Keratinocyte (primary cell): ENCODE measurements at regions not wholly inside any gene's neighbourhood (a gene's known extent, or its start where the extent isn't known, plus 50 kb on each side); places are given as distances from the start of the nearest gene placed in this dataset.

Source experiments
- DNase-seq: peaks from one replicate; pipeline ENCODE4 v3.0.0-alpha.2; 2011; ENCODE audit warnings: low read depth, missing footprints, low spot score
- FAIRE-seq: peaks from 2 replicates; lab custom pipeline; 2011; peaks lifted over from hg19 to GRCh38; lab: Jason Lieb, UNC
- H2AFZ ChIP-seq: 2 replicates; pipeline ENCODE4 v1.6.0; 2012; ENCODE audit warnings: low read length, control low read depth, inconsistent platforms; ENCODE audit not compliant: control insufficient read depth
- H3K27ac ChIP-seq: 2 replicates; pipeline ENCODE4 v1.5.1; 2011; ENCODE audit warnings: low read length; ENCODE audit not compliant: control insufficient read depth, insufficient read depth
- H3K27me3 ChIP-seq: 3 replicates; pipeline ENCODE4 v1.6.0; 2011; ENCODE audit warnings: low read length; ENCODE audit not compliant: control insufficient read depth, insufficient read depth; ENCODE audit errors: extremely low read depth
- H3K36me3 ChIP-seq, 2 experiments: 2 replicates in 1 of 2; 3 replicates in 1 of 2; pipeline ENCODE4 v1.5.1; 2011; ENCODE audit warnings: low read length in 2 of 2, mild to moderate bottlenecking in 1 of 2; ENCODE audit not compliant: control insufficient read depth in 2 of 2, insufficient read depth in 2 of 2; ENCODE audit errors: extremely low read depth in 1 of 2
- H3K4me1 ChIP-seq: 3 replicates; pipeline ENCODE4 v1.5.1; 2011; ENCODE audit warnings: low read length; ENCODE audit not compliant: control insufficient read depth, insufficient read depth; ENCODE audit errors: extremely low read depth
- H3K4me2 ChIP-seq: 3 replicates; pipeline ENCODE4 v1.6.0; 2011; ENCODE audit warnings: low read depth, low read length; ENCODE audit not compliant: control insufficient read depth, insufficient read depth; ENCODE audit errors: extremely low read depth
- H3K4me3 ChIP-seq, 3 experiments: fragments of 200-600 bp in 1 of 3; sonication (generic) in 1 of 3; 2 replicates in 2 of 3; 3 replicates in 1 of 3; pipeline ENCODE4 v1.5.1; 2011 to 2016; ENCODE audit warnings: low read length in 3 of 3, mild to moderate bottlenecking in 3 of 3, control low read depth in 2 of 3, inconsistent platforms in 1 of 3, low read depth in 1 of 3, mixed read lengths in 1 of 3, mixed run types in 1 of 3, moderate library complexity in 1 of 3; ENCODE audit not compliant: control insufficient read depth in 2 of 3, insufficient read depth in 2 of 3; ENCODE audit errors: extremely low read depth in 1 of 3
- H3K79me2 ChIP-seq: 2 replicates; pipeline ENCODE4 v1.6.0; 2012; ENCODE audit warnings: low read length; ENCODE audit not compliant: control insufficient read depth, insufficient read depth
- H3K9ac ChIP-seq: 3 replicates; pipeline ENCODE4 v1.6.0; 2011; ENCODE audit warnings: low read length; ENCODE audit not compliant: control insufficient read depth, insufficient read depth; ENCODE audit errors: extremely low read depth
- H3K9me1 ChIP-seq: 3 replicates; pipeline ENCODE4 v1.6.0; 2011; ENCODE audit warnings: low read length; ENCODE audit not compliant: control insufficient read depth, insufficient read depth; ENCODE audit errors: extremely low read depth
- H3K9me3 ChIP-seq: 2 replicates; pipeline ENCODE4 v1.5.1; 2012; ENCODE audit warnings: low read depth, low read length; ENCODE audit not compliant: control insufficient read depth
- H4K20me1 ChIP-seq: 3 replicates; pipeline ENCODE4 v1.6.0; 2011; ENCODE audit warnings: low read length; ENCODE audit not compliant: control insufficient read depth, insufficient read depth; ENCODE audit errors: extremely low read depth
- EZH2 ChIP-seq: IDR thresholded peaks from one replicate; pipeline ENCODE4 v1.6.1; 2012; ENCODE audit warnings: inconsistent platforms, mild to moderate bottlenecking, low read length, moderate library complexity
- dilution Hi-C: fragments of 300-500 bp; cut with MboI; formaldehyde crosslinking; loops from one replicate; pipeline ENCODE4 v1.7.0; 2020; ENCODE audit warnings: low sequenced_read_pairs; ENCODE audit not compliant: extremely low pct_ligation_motif_present
- TF ChIP-seq, protein P1 (sequence below), 3 experiments: IDR thresholded peaks in 1 of 3; conservative IDR thresholded peaks in 1 of 3; optimal IDR thresholded peaks in 1 of 3; 2 replicates in 2 of 3; 3 replicates in 1 of 3; pipeline versions ENCODE3 to v1.5.1; 2011; ENCODE audit warnings: low read length in 3 of 3, mild to moderate bottlenecking in 3 of 3, moderate library complexity in 2 of 3, control low read depth in 1 of 3, inconsistent platforms in 1 of 3; ENCODE audit not compliant: insufficient read depth in 2 of 3; ENCODE audit errors: extremely low read depth in 1 of 3

DNA sequence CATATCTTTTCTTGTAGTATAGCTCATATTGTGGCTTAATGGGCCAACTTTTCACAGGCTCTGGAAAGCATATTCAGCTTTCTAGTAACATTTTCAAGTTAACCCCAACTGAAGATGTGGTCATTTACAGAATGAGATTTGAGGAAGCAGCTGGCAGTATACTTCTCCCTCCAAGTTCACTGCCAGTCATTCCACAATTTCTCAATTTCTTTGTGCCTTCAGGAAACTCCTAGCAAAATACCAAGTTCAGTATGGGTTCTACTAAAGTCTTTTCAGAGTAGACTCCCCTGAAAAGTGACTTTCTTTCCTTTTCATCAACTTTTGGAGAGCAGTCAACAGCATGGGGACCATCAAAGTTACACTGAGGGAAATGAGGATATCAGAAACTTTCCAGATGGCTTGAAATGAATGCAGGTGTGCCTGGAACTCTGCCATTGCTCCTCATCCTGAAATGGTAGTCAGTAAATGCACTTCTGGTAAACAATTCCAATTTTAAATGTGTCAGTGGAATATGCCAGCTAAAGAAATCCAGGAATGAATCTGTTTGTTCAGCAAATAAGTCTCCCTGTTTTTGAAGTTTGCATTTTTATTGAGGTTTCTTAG is 81.5 kb upstream of the TEX13D start:
- DNase-seq (no peak), FAIRE-seq (no peak)
- no peak overlapping the region for H2AFZ ChIP-seq
- no peak overlapping the region for H3K9ac ChIP-seq
- H3K79me2 ChIP-seq = no peaks in the 10 kb centered on the region
- H3K4me2 ChIP-seq = no peak overlapping the region
- dilution Hi-C loops = no loop called here
- no peak overlapping the region for H3K27ac ChIP-seq
- H3K9me1 ChIP-seq = no peaks in the 10 kb centered on the region
- no peaks in the 10 kb centered on the region for H3K36me3 ChIP-seq
- no peaks in the 10 kb centered on the region for H4K20me1 ChIP-seq
- H3K27me3 ChIP-seq = no peaks in the 10 kb centered on the region
- H3K9me3 ChIP-seq = no peaks in the 10 kb centered on the region
- no peak overlapping the region for H3K4me3 ChIP-seq
- TF ChIP-seq, protein P1, sequence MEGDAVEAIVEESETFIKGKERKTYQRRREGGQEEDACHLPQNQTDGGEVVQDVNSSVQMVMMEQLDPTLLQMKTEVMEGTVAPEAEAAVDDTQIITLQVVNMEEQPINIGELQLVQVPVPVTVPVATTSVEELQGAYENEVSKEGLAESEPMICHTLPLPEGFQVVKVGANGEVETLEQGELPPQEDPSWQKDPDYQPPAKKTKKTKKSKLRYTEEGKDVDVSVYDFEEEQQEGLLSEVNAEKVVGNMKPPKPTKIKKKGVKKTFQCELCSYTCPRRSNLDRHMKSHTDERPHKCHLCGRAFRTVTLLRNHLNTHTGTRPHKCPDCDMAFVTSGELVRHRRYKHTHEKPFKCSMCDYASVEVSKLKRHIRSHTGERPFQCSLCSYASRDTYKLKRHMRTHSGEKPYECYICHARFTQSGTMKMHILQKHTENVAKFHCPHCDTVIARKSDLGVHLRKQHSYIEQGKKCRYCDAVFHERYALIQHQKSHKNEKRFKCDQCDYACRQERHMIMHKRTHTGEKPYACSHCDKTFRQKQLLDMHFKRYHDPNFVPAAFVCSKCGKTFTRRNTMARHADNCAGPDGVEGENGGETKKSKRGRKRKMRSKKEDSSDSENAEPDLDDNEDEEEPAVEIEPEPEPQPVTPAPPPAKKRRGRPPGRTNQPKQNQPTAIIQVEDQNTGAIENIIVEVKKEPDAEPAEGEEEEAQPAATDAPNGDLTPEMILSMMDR (optimal IDR thresholded peaks at IDR 0.05 in 1 of 3, IDR thresholded peaks at IDR 0.05 in 1 of 3, conservative IDR thresholded peaks at IDR 0.05 in 1 of 3; ENCODE audit: extremely low read depth in 1 of 3, insufficient read depth in 2 of 3, low read length in 3 of 3) = no peak
- no peak for TF ChIP-seq EZH2
- H3K4me1 ChIP-seq = no peaks in the 10 kb centered on the region

DNA sequence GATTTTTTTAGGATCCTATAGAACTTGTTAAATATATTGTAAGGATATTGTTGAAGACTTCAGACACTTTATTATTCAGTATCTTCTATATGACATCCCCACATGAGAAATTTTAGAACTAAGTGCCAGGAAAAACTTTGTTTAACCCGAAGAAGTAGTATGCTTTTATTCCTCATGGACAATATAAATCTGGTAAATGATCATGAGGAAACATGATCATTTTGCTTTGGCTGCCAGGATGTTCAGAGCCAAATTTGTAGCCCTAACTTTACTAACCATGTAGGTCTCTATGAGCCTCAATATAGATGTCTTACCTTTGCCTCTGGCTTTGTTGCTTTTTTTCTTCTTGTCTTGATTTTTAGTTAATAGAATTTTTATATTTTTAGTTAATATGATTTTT is 77.8 kb upstream of the TEX13D start:
- no peaks in the 10 kb centered on the region for H3K9me3 ChIP-seq
- TF ChIP-seq, protein P1 (optimal IDR thresholded peaks at IDR 0.05 in 1 of 3, IDR thresholded peaks at IDR 0.05 in 1 of 3, conservative IDR thresholded peaks at IDR 0.05 in 1 of 3; ENCODE audit: extremely low read depth in 1 of 3, insufficient read depth in 2 of 3, low read length in 3 of 3) = no peak
- no peak for TF ChIP-seq EZH2
- no peak overlapping the region for H3K4me2 ChIP-seq
- no peaks in the 10 kb centered on the region for H3K27me3 ChIP-seq
- H3K79me2 ChIP-seq = no peaks in the 10 kb centered on the region
- no peaks in the 10 kb centered on the region for H4K20me1 ChIP-seq
- dilution Hi-C loops = no loop called here
- H2AFZ ChIP-seq = no peak overlapping the region
- H3K4me1 ChIP-seq = no peaks in the 10 kb centered on the region
- H3K4me3 ChIP-seq = no peak overlapping the region
- DNase-seq (no peak), FAIRE-seq (no peak)
- no peaks in the 10 kb centered on the region for H3K9me1 ChIP-seq
- no peaks in the 10 kb centered on the region for H3K36me3 ChIP-seq
- H3K27ac ChIP-seq = no peak overlapping the region
- H3K9ac ChIP-seq = no peak overlapping the region
